ENCODE measurements at regions not wholly inside any gene's neighbourhood (a gene's known extent, or its start where the extent isn't known, plus 50 kb on each side); places are given as distances from the start of the nearest gene placed in this dataset.
"Not testable (repeated sequence)": the region's sequence is repeated elsewhere in the genome, so short reads cannot be mapped to it uniquely, and the experiment has no call there.

GRCh38 chr9:33676194-33676745 is 119.1 kb upstream of the PRSS3 start:
- not testable (repeated sequence) for TF ChIP-seq ZNF274 (IDR thresholded peaks at IDR 0.05; ENCODE audit: low read depth, low read length); YY1 (IDR thresholded peaks at IDR 0.05; ENCODE audit: insufficient read depth, insufficient read length)

Data from NT2/D1 (cell line).